AG09309 (cell line): ENCODE measurements at regions not wholly inside any gene's neighbourhood (a gene's known extent, or its start where the extent isn't known, plus 50 kb on each side); places are given as distances from the start of the nearest gene placed in this dataset.

ENCODE experiments used
- DNase-seq: peaks from one replicate; pipeline ENCODE4 v3.0.0-alpha.2; 2010; ENCODE audit warnings: low read depth
- H3K4me3 ChIP-seq: 2 replicates; pipeline ENCODE4 v1.5.1; 2011; ENCODE audit warnings: mild to moderate bottlenecking, low read depth, low read length, moderate library complexity; ENCODE audit not compliant: control insufficient read depth
- CTCF ChIP-seq: IDR thresholded peaks from 2 replicates; pipeline ENCODE4 v1.5.1; 2011; ENCODE audit warnings: mild to moderate bottlenecking, low read depth, low read length, inconsistent platforms; ENCODE audit not compliant: insufficient read depth, control insufficient read depth; ENCODE audit errors: missing control alignments

- TF ChIP-seq CTCF, result no peak
- H3K4me3 ChIP-seq, result no peak overlapping the region
- no peak for DNase-seq
Measured at GRCh38 chr7:45391618-45392451, 182.3 kb upstream of the ADCY1 start.

- no peak for TF ChIP-seq CTCF
- H3K4me3 ChIP-seq, result no peak overlapping the region
- DNase-seq, result no peak
Measured at GRCh38 chr7:45394117-45394708, 180.0 kb upstream of the ADCY1 start.

GRCh38 chr7:45399069-45399468 lies 175.1 kb upstream of the ADCY1 start:
- no peak for TF ChIP-seq CTCF
- H3K4me3 ChIP-seq, result no peak overlapping the region
- DNase-seq, result no peak

GRCh38 chr7:45400680-45401079 lies 173.5 kb upstream of the ADCY1 start:
- TF ChIP-seq CTCF, result no peak
- no peak for DNase-seq
- no peak overlapping the region for H3K4me3 ChIP-seq

- no peak for DNase-seq
- H3K4me3 ChIP-seq, result no peak overlapping the region
- no peak for TF ChIP-seq CTCF
Measured at GRCh38 chr7:45401155-45401554, 173.0 kb upstream of the ADCY1 start.

GRCh38 chr7:45401851-45402250 lies 172.3 kb upstream of the ADCY1 start:
- DNase-seq, result no peak
- no peak for TF ChIP-seq CTCF
- H3K4me3 ChIP-seq, result no peak overlapping the region
